ENCODE measurements at regions not wholly inside any gene's neighbourhood (a gene's known extent, or its start where the extent isn't known, plus 50 kb on each side); places are given as distances from the start of the nearest gene placed in this dataset.

- no peak for DNase-seq (ENCODE audit: low spot score)
Measured at GRCh38 chr2:41933046-41933420, 114.8 kb upstream of the PKDCC start.

- no peak for DNase-seq (ENCODE audit: low spot score)
Measured at GRCh38 chr2:41933585-41934320, 114.1 kb upstream of the PKDCC start.

GRCh38 chr2:41934329-41934958, 113.4 kb upstream of the PKDCC start:
- DNase-seq (ENCODE audit: low spot score), result no peak

GRCh38 chr2:41935002-41935401, 112.8 kb upstream of the PKDCC start:
- DNase-seq (ENCODE audit: low spot score), result no peak

- DNase-seq (ENCODE audit: low spot score), result no peak
Measured at GRCh38 chr2:41935825-41936224, 112.0 kb upstream of the PKDCC start.

GRCh38 chr2:41936771-41937463, 110.9 kb upstream of the PKDCC start:
- DNase-seq (ENCODE audit: low spot score), result no peak

GRCh38 chr2:41937464-41937906, 110.3 kb upstream of the PKDCC start:
- no peak for DNase-seq (ENCODE audit: low spot score)

GRCh38 chr2:41937921-41938708, 109.7 kb upstream of the PKDCC start:
- DNase-seq (ENCODE audit: low spot score), result no peak

GRCh38 chr2:41940060-41940744, 107.6 kb upstream of the PKDCC start:
- DNase-seq (ENCODE audit: low spot score), result no peak

- DNase-seq (ENCODE audit: low spot score), result no peak
Measured at GRCh38 chr2:41940745-41941063, 107.1 kb upstream of the PKDCC start.

- no peak for DNase-seq (ENCODE audit: low spot score)
Measured at GRCh38 chr2:41941831-41942230, 106.0 kb upstream of the PKDCC start.

- no peak for DNase-seq (ENCODE audit: low spot score)
Measured at GRCh38 chr2:41942278-41942677, 105.5 kb upstream of the PKDCC start.

GRCh38 chr2:41943159-41943558, 104.7 kb upstream of the PKDCC start:
- DNase-seq (ENCODE audit: low spot score), result no peak

- DNase-seq (ENCODE audit: low spot score), result no peak
Measured at GRCh38 chr2:41944220-41944880, 103.5 kb upstream of the PKDCC start.

- DNase-seq (ENCODE audit: low spot score), result no peak
Measured at GRCh38 chr2:41947701-41948396, 100.0 kb upstream of the PKDCC start.

GRCh38 chr2:41948397-41948763, 99.4 kb upstream of the PKDCC start:
- no peak for DNase-seq (ENCODE audit: low spot score)

GRCh38 chr2:41949091-41949882, 98.5 kb upstream of the PKDCC start:
- DNase-seq (ENCODE audit: low spot score), result no peak

GRCh38 chr2:41949883-41950665, 97.7 kb upstream of the PKDCC start:
- no peak for DNase-seq (ENCODE audit: low spot score)

- no peak for DNase-seq (ENCODE audit: low spot score)
Measured at GRCh38 chr2:41950666-41950960, 97.2 kb upstream of the PKDCC start.

Data from ureter (tissue), 1 donor.